Mesendoderm (in vitro differentiated cells): ENCODE measurements at regions not wholly inside any gene's neighbourhood (a gene's known extent, or its start where the extent isn't known, plus 50 kb on each side); places are given as distances from the start of the nearest gene placed in this dataset.

Source experiments
- DNase-seq: peaks from one replicate; pipeline ENCODE4 v3.0.0; 2013
- H2AK5ac ChIP-seq: 2 replicates; pipeline ENCODE4 v1.6.1; 2013; ENCODE audit warnings: low read length, inconsistent platforms
- H2BK120ac ChIP-seq: 2 replicates; pipeline ENCODE4 v1.6.1; 2013; ENCODE audit warnings: low read depth, mild to moderate bottlenecking, low read length, moderate library complexity, mixed read lengths
- H2BK15ac ChIP-seq: replicated peaks from 2 replicates; pipeline ENCODE4 v1.6.1; 2013; ENCODE audit warnings: low read depth, mild to moderate bottlenecking, moderate library complexity
- H2BK5ac ChIP-seq: 2 replicates; pipeline ENCODE4 v1.6.1; 2013; ENCODE audit warnings: low read length, inconsistent platforms
- H3K18ac ChIP-seq: 2 replicates; pipeline ENCODE4 v1.6.1; 2013; ENCODE audit warnings: mild to moderate bottlenecking, low read length, mixed read lengths
- H3K23ac ChIP-seq: one replicate; pipeline ENCODE4 v1.6.1; 2013; ENCODE audit warnings: low read length
- H3K27ac ChIP-seq: 2 replicates; pipeline ENCODE4 v1.5.1; 2013; ENCODE audit warnings: low read depth, mild to moderate bottlenecking, inconsistent platforms, low read length, moderate library complexity
- H3K27me3 ChIP-seq: 2 replicates; pipeline ENCODE4 v1.6.1; 2013; ENCODE audit warnings: low read length, control low read depth, mild to moderate bottlenecking, inconsistent platforms; ENCODE audit not compliant: insufficient read depth, poor library complexity
- H3K36me3 ChIP-seq: 2 replicates; pipeline ENCODE4 v1.6.1; 2013; ENCODE audit warnings: low read length, inconsistent platforms; ENCODE audit not compliant: control insufficient read depth, insufficient read depth
- H3K4ac ChIP-seq: one replicate; pipeline ENCODE4 v1.6.1; 2013; ENCODE audit warnings: low read depth, mild to moderate bottlenecking, low read length, moderate library complexity
- H3K4me1 ChIP-seq: 2 replicates; pipeline ENCODE4 v1.6.1; 2013; ENCODE audit warnings: low read depth, low read length, inconsistent platforms; ENCODE audit not compliant: control insufficient read depth
- H3K4me2 ChIP-seq: 2 replicates; pipeline ENCODE4 v1.6.1; 2013; ENCODE audit warnings: low read length
- H3K4me3 ChIP-seq: 2 replicates; pipeline ENCODE4 v1.5.1; 2013; ENCODE audit warnings: mild to moderate bottlenecking, low read length
- H3K56ac ChIP-seq: one replicate; pipeline ENCODE4 v1.6.1; 2013; ENCODE audit warnings: low read length
- H3K79me1 ChIP-seq: 2 replicates; pipeline ENCODE4 v1.6.1; 2013; ENCODE audit warnings: low read length, inconsistent platforms
- H3K79me2 ChIP-seq: 2 replicates; pipeline ENCODE4 v1.6.1; 2013; ENCODE audit warnings: mild to moderate bottlenecking, low read length; ENCODE audit not compliant: control insufficient read depth, insufficient read depth
- H3K9ac ChIP-seq: 2 replicates; pipeline ENCODE4 v1.6.1; 2013; ENCODE audit warnings: low read length, inconsistent platforms
- H4K5ac ChIP-seq: one replicate; pipeline ENCODE4 v1.6.1; 2013; ENCODE audit warnings: low read length
- H4K8ac ChIP-seq: one replicate; pipeline ENCODE4 v1.6.1; 2013; ENCODE audit warnings: low read depth, mild to moderate bottlenecking, control low read depth, low read length, moderate library complexity
- WGBS: extraction: QIAGEN DNeasy Blood & Tissue Kit; methylation state at CpG from one replicate; pipeline ENCODE4 v1.1.7; 2013; ENCODE audit warnings: low lambda C conversion rate, missing lambda C conversion rate; ENCODE audit not compliant: insufficient coverage; ENCODE audit errors: extremely low coverage; 5-methylcytosine and 5-hydroxymethylcytosine counted together

GRCh38 chr18:78407466-78407844 is 572.2 kb upstream of the SALL3 start:
- Histone ChIP-seq H2BK120ac (no peak overlapping the region), H4K5ac (no peak overlapping the region), H2BK5ac (no peak overlapping the region), H3K4me1 (no peaks in the 10 kb centered on the region), H3K18ac (no peak overlapping the region), H3K36me3 (no peaks in the 10 kb centered on the region), H4K8ac (no peak overlapping the region), H3K56ac (no peak overlapping the region), H2BK15ac (no peak overlapping the region), H3K4me3 (no peak overlapping the region), H3K9ac (no peak overlapping the region), H3K4ac (no peak overlapping the region), H3K27me3 (no peaks in the 10 kb centered on the region), H2AK5ac (no peak overlapping the region), H3K4me2 (no peak overlapping the region), H3K23ac (no peak overlapping the region), H3K79me2 (no peaks in the 10 kb centered on the region), H3K79me1 (no peaks in the 10 kb centered on the region), H3K27ac (no peak overlapping the region)
- DNase-seq: no peak
- no CpG with 5 or more reads among the region's 4 CpGs for WGBS

GRCh38 chr18:78408623-78409022 is 571.0 kb upstream of the SALL3 start:
- Histone ChIP-seq H3K4me1 (no peaks in the 10 kb centered on the region), H2BK15ac (no peak overlapping the region), H3K4me3 (no peak overlapping the region), H4K5ac (no peak overlapping the region), H2AK5ac (no peak overlapping the region), H3K27ac (no peak overlapping the region), H3K56ac (no peak overlapping the region), H3K9ac (no peak overlapping the region), H3K23ac (no peak overlapping the region), H3K79me1 (no peaks in the 10 kb centered on the region), H2BK120ac (no peak overlapping the region), H3K27me3 (no peaks in the 10 kb centered on the region), H3K4ac (no peak overlapping the region), H3K18ac (no peak overlapping the region), H3K36me3 (no peaks in the 10 kb centered on the region), H3K4me2 (no peak overlapping the region), H2BK5ac (no peak overlapping the region), H3K79me2 (no peaks in the 10 kb centered on the region), H4K8ac (no peak overlapping the region)
- WGBS: no CpG with 5 or more reads among the region's 17 CpGs
- DNase-seq: no peak

- no CpG with 5 or more reads among the region's 13 CpGs for WGBS
- no peak for DNase-seq
These were observed 569.4 kb upstream of the SALL3 start for GRCh38 chr18:78410094-78410786.

GRCh38 chr18:78411539-78411938 is 568.1 kb upstream of the SALL3 start:
- Histone ChIP-seq H3K27ac (no peak overlapping the region), H3K36me3 (no peaks in the 10 kb centered on the region), H4K5ac (no peak overlapping the region)

More at GRCh38 chr18:78410094-78410786, 569.4 kb upstream of the SALL3 start:
- Histone ChIP-seq H4K8ac (no peak overlapping the region), H2AK5ac (no peak overlapping the region), H3K9ac (no peak overlapping the region), H3K4me3 (no peak overlapping the region), H3K4me1 (no peaks in the 10 kb centered on the region), H3K23ac (no peak overlapping the region), H3K36me3 (no peaks in the 10 kb centered on the region), H4K5ac (no peak overlapping the region), H2BK5ac (no peak overlapping the region), H3K18ac (no peak overlapping the region), H2BK120ac (no peak overlapping the region), H3K4me2 (no peak overlapping the region), H3K56ac (no peak overlapping the region), H3K27ac (no peak overlapping the region), H3K79me1 (no peaks in the 10 kb centered on the region), H3K27me3 (no peaks in the 10 kb centered on the region), H2BK15ac (no peak overlapping the region), H3K4ac (no peak overlapping the region), H3K79me2 (no peaks in the 10 kb centered on the region)

GRCh38 chr18:78414302-78414701 is 565.3 kb upstream of the SALL3 start:
- no peaks in the 10 kb centered on the region for H3K79me2 ChIP-seq
- H2AK5ac ChIP-seq: no peak overlapping the region
- no peak overlapping the region for H4K5ac ChIP-seq
- H3K18ac ChIP-seq: no peak overlapping the region
- H3K79me1 ChIP-seq: no peaks in the 10 kb centered on the region
- no peak overlapping the region for H4K8ac ChIP-seq
- WGBS: no CpG with 5 or more reads among the region's 2 CpGs
- no peak overlapping the region for H3K4me2 ChIP-seq
- H2BK15ac ChIP-seq: no peak overlapping the region
- no peak overlapping the region for H3K4me3 ChIP-seq
- H3K9ac ChIP-seq: no peak overlapping the region
- H2BK5ac ChIP-seq: no peak overlapping the region
- no peak overlapping the region for H3K23ac ChIP-seq
- DNase-seq: no peak
- H3K56ac ChIP-seq: no peak overlapping the region
- H3K4ac ChIP-seq: no peak overlapping the region
- H3K4me1 ChIP-seq: no peaks in the 10 kb centered on the region
- no peaks in the 10 kb centered on the region for H3K27me3 ChIP-seq
- no peak overlapping the region for H2BK120ac ChIP-seq
- no peaks in the 10 kb centered on the region for H3K36me3 ChIP-seq
- H3K27ac ChIP-seq: no peak overlapping the region

More at GRCh38 chr18:78411539-78411938, 568.1 kb upstream of the SALL3 start:
- H3K79me1 ChIP-seq: no peaks in the 10 kb centered on the region
- no peak overlapping the region for H3K4ac ChIP-seq
- no peak overlapping the region for H2BK120ac ChIP-seq
- H3K56ac ChIP-seq: no peak overlapping the region
- H3K23ac ChIP-seq: no peak overlapping the region
- no peak for DNase-seq
- WGBS: no CpG with 5 or more reads among the region's 6 CpGs
- H2BK15ac ChIP-seq: no peak overlapping the region
- H3K27me3 ChIP-seq: no peaks in the 10 kb centered on the region
- H2AK5ac ChIP-seq: no peak overlapping the region
- H3K4me3 ChIP-seq: no peak overlapping the region
- H2BK5ac ChIP-seq: no peak overlapping the region
- no peak overlapping the region for H3K9ac ChIP-seq
- H4K8ac ChIP-seq: no peak overlapping the region
- H3K18ac ChIP-seq: no peak overlapping the region
- H3K79me2 ChIP-seq: no peaks in the 10 kb centered on the region
- H3K4me1 ChIP-seq: no peaks in the 10 kb centered on the region
- H3K4me2 ChIP-seq: no peak overlapping the region

GRCh38 chr18:78416853-78417252 is 562.8 kb upstream of the SALL3 start:
- Histone ChIP-seq H3K4me1 (no peaks in the 10 kb centered on the region), H2BK120ac (no peak overlapping the region), H3K4me2 (no peak overlapping the region), H3K18ac (no peak overlapping the region), H3K23ac (no peak overlapping the region), H4K8ac (no peak overlapping the region), H2AK5ac (no peak overlapping the region), H3K56ac (no peak overlapping the region), H2BK15ac (no peak overlapping the region), H3K27ac (no peak overlapping the region), H4K5ac (no peak overlapping the region), H3K9ac (no peak overlapping the region), H3K4me3 (no peak overlapping the region), H3K79me2 (no peaks in the 10 kb centered on the region), H3K4ac (no peak overlapping the region), H3K79me1 (no peaks in the 10 kb centered on the region), H3K36me3 (no peaks in the 10 kb centered on the region), H2BK5ac (no peak overlapping the region), H3K27me3 (no peaks in the 10 kb centered on the region)
- WGBS: no CpG with 5 or more reads among the region's 5 CpGs
- DNase-seq: peak; percentile 4
